Left lobe of liver (tissue), 2 donors: ENCODE measurements at regions not wholly inside any gene's neighbourhood (a gene's known extent, or its start where the extent isn't known, plus 50 kb on each side); places are given as distances from the start of the nearest gene placed in this dataset.

Experiments
- ATAC-seq: fragments of 200-7000 bp; cut with Tn5 transposase; one replicate; pipeline ENCODE4 v1.9.1; 2020; ENCODE audit warnings: mild to moderate bottlenecking, moderate library complexity
- DNase-seq: peaks from one replicate; pipeline ENCODE4 v3.0.0-alpha.2; 2020; ENCODE audit warnings: low spot score
- donor health status: DM: no; HTN: no; CAD: no; lungs with moderate emphysema.
- donor health status: DM: no; HTN: yes; CAD: no.

DNA sequence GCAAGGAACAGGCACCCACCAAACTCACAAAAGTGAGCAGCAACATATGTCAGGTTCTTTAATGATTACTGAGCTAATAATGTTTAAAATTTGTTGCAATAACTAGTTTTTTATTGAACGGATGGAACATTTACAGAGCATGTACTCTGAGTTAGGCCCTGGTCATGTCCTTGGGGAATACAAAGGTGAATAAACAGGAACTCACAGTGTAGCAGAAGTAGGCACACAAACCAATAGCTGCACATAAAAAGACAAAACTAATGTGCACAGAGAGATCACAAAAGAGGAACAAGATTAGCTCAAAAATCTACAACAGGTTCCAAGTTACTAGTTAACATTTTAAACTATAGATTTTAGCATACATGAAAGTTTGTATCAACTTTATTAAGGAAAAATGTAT lies 505.3 kb upstream of the PPP2R3A start:
- DNase-seq (no peak), ATAC-seq (no peak)

- DNase-seq = no peak
- no peak for ATAC-seq
Measured at GRCh38 chr3:135471911-135472310, 493.6 kb upstream of the PPP2R3A start.

GRCh38 chr3:135473449-135473848 lies 492.1 kb upstream of the PPP2R3A start:
- DNase-seq (no peak), ATAC-seq (no peak)

GRCh38 chr3:135487261-135487660 lies 478.3 kb upstream of the PPP2R3A start:
- no peak for DNase-seq
- ATAC-seq = peak; percentile 50

DNA sequence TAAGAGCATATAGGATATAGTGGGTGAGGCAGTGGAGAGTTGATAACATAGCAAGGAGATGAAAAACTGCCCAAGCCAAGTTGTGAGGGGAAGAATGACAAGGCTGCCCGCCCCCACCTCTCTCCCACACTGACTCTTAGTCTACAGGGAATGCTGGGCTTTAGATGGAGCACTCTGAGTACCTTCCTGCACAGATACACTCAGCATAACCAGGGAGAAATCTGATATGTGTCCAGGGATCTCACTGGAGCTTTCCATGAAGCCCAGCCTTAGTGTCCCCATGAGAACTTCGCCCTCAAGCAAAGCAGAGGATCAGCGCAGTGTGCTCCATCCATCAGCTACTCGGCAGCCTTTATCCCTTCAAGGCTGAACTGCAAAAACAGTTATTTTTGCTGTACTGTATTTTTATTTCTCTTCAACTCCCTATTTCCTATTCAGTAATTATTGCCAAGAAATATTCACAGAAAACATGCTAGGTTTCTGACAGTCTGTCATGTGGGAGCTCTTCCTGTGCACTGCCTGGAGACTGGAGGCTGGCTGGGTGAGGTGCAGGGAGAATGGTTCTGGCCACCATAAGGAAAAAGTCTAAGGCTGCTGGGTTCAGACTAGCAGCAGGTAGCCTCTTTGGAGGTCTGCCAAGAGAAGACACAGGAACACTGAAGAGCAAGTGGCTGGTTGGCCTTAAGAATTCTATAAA lies 475.2 kb upstream of the PPP2R3A start:
- ATAC-seq (no peak), DNase-seq (no peak)

GRCh38 chr3:135491491-135492205 lies 473.9 kb upstream of the PPP2R3A start:
- ATAC-seq (no peak), DNase-seq (no peak)

DNA sequence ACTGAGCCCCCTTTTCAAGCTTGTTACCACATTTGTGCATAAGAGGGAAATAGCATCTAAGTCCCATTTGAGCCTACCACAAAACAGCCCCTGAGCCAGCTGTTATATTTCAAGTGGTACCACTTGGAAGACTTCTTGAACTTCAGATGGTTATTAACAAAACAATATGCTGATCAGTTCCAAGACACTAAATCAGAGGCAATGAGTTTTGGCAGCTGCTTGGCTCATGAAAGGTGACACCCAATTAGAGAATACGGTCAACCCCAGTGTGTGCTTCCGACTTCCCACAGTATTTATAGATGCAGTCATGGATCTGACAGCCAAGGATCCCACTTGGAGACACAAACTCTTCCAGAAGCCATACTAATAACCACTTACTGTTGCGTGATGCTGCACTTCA lies 469.6 kb upstream of the PPP2R3A start:
- DNase-seq (no peak), ATAC-seq (no peak)

- ATAC-seq = no peak
- DNase-seq = no peak
Measured at GRCh38 chr3:135497979-135498378, 467.5 kb upstream of the PPP2R3A start.

- DNase-seq (no peak), ATAC-seq (no peak)
Measured at GRCh38 chr3:135499426-135499825, 466.1 kb upstream of the PPP2R3A start.

DNA sequence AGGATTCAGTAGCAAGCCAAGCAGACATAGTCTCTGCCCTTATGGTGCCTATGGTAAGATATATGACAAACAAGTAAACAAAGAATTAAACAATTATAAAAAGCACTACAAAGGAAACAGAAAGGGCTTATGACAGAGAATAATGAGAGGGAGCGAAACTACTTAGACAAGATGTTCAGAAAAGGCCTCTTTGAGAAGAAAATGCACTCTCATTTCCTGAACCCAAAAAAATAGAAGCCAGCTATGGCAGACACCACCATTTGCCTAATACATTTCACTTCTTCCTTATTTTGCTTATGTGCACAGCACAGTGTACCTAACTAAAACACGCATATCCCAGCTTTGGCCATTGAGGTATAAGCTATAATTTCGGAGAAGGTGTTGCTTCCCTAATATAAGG lies 465.5 kb upstream of the PPP2R3A start:
- ATAC-seq (no peak), DNase-seq (no peak)

DNA sequence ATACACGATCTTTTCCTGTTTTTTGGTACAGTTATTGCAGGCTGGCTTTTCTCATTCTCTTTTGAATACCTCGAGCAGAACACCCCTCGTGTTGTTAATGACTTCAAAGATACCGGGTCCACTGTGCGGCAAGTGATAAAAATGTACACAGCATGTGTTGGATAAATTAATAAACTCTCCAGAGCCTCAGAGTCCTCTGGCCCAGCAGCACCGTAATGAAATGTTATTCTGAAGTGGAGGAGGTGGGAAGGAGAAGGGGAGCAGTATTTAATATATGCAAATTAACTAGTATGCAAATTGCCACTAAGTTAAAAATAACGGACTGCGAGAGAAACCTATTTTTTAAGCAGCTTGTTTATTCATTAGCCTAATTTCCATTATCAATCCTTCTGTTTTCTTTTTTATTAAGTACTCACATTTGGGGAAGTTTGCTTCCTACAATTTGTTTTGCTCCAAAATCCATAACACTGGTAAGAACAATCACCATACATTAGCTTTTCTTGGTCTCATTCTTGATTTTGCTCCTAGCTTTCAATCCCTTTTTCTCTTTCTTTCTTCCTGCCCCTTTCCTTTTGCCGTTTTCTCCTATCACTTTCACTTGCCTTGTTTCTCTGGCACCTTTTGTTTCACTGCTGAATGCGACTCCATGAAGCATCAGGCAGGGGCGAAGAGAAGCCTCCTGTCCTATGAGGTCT lies 462.3 kb upstream of the PPP2R3A start:
- ATAC-seq = no peak

GRCh38 chr3:135503760-135504686 lies 461.5 kb upstream of the PPP2R3A start:
- peak; percentile 77 for DNase-seq

More for the DNA sequence above, 462.3 kb upstream of the PPP2R3A start:
- no peak for DNase-seq

GRCh38 chr3:135513106-135514059 lies 452.1 kb upstream of the PPP2R3A start:
- DNase-seq = no peak
- no peak for ATAC-seq

More at GRCh38 chr3:135503760-135504686, 461.5 kb upstream of the PPP2R3A start:
- peak; percentile 99 for ATAC-seq

DNA sequence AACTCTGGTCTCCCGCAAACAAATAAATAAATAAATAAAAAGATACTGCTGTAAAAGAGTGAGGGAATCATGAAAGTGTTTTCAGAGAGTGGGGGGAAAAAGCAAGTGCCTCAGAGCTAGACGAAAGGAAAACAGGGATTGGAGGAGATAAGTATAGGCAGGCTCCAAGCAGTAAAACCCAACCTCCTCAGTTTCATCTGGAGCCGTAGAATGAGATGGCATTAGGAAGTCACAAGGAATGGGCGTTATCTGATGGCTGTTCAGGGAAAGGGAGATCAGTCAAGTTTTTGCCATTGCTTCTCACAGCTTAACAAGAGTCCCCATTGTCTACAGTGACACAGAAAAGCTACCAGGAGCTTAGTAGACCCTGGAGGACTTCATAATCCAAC lies 451.5 kb upstream of the PPP2R3A start:
- no peak for DNase-seq
- no peak for ATAC-seq

DNA sequence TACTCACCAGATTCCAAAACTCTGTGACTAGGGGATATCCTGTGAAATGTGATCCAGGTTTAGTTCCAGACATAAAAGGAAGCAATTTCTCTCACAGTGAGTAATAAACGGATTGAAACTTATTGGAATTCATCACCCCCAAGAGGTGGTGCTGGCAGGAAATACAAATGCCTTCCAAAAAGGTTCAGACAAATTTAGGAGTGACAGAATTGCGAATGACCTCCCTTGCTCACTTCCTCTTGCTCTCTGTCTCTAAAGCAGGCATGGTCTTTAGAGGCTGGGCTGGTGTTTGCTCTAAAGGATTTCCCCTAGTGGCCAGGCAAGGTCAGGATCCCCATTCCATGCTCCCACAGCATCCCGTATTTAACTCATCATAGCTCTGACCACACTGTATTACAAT lies 449.4 kb upstream of the PPP2R3A start:
- DNase-seq = no peak
- ATAC-seq = peak; percentile 20

GRCh38 chr3:135528413-135529015 lies 437.0 kb upstream of the PPP2R3A start:
- DNase-seq (no peak), ATAC-seq (no peak)

DNA sequence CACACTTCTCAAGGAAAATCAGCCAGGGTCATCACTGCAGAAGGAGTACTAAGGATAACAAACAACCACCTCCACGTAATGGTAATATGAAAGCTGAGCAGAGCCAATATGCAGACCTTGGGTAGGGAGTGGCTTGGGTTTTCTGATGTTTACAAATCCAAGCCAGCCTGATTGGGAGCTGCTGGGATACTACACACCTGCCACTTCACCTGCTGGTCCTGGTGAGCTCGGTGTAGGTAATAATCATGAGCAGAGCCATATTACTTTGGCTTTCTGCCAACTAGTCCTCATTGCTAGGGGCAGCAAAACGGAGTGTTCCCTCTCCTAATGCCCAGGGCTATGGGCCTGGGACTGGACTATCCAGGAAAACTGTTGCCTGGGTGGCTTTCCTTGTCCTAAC lies 433.5 kb upstream of the PPP2R3A start:
- no peak for ATAC-seq
- DNase-seq = no peak

DNA sequence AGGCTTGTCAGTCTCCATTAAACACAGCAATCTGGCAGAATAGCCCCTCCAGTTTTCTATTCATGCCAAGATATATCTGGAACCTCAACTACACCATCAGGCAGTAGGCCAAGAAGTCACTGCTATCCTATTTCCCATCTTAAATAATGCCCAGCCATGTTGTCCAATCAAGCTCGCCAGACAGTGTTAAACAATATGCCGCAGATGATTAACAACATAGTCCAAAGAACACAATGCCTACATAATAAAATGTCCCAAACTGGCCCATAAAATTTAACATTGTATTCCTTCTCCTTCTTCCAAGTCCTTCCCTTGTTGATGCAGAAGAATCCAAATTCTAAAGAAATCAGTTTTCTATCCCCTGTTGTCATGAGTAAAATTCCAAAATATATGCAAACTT lies 427.4 kb upstream of the PPP2R3A start:
- DNase-seq = no peak
- no peak for ATAC-seq

DNA sequence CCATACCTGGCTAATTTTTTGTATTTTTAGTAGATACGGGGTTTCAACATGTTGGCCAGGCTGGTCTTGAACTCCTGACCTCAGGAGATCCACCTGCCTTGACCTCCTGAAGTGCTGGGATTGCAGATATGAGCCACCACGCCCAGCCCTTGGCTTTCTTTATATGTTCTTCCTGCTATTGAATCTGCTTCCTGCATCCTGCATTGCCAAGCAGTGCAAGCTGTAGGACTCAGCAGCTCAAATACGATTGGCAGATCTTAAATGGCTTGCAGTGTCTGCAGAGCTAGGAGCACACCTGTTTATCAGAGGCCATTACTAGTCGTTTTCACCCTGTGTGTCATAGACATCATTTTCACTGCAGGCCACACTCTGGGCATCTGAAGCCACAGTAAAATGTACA lies 426.2 kb upstream of the PPP2R3A start:
- no peak for ATAC-seq
- no peak for DNase-seq
